CD4-positive, alpha-beta T cell treated with Interleukin-21 for 1 hour (primary cell): ENCODE measurements at regions not wholly inside any gene's neighbourhood (a gene's known extent, or its start where the extent isn't known, plus 50 kb on each side); places are given as distances from the start of the nearest gene placed in this dataset.

Experiments
- DNase-seq: peaks from one replicate; pipeline ENCODE4 v3.0.0-alpha.2; 2020

GRCh38 chr2:238585836-238586821 is 159.4 kb downstream of the ASB1 start:
- DNase-seq = no peak

- DNase-seq = no peak
Measured at GRCh38 chr2:238586931-238587775, 160.4 kb downstream of the ASB1 start.

GRCh38 chr2:238587776-238588660 is 161.3 kb downstream of the ASB1 start:
- no peak for DNase-seq

GRCh38 chr2:238589591-238590460 is 163.1 kb downstream of the ASB1 start:
- no peak for DNase-seq

- no peak for DNase-seq
Measured at GRCh38 chr2:238591732-238592131, 165.0 kb downstream of the ASB1 start.

GRCh38 chr2:238593236-238593635 is 166.5 kb downstream of the ASB1 start:
- DNase-seq = no peak

- no peak for DNase-seq
Measured at GRCh38 chr2:238593678-238594077, 167.0 kb downstream of the ASB1 start.

GRCh38 chr2:238594796-238595749 is 168.3 kb downstream of the ASB1 start:
- DNase-seq = no peak

GRCh38 chr2:238595750-238596570 is 169.2 kb downstream of the ASB1 start:
- no peak for DNase-seq

- DNase-seq = no peak
Measured at GRCh38 chr2:238596571-238597551, 170.1 kb downstream of the ASB1 start.

GRCh38 chr2:238597638-238598528 is 171.2 kb downstream of the ASB1 start:
- no peak for DNase-seq

- no peak for DNase-seq
Measured at GRCh38 chr2:238598802-238599530, 172.2 kb downstream of the ASB1 start.

GRCh38 chr2:238599549-238600505 is 173.1 kb downstream of the ASB1 start:
- DNase-seq = no peak

- no peak for DNase-seq
Measured at GRCh38 chr2:238600506-238601432, 174.0 kb downstream of the ASB1 start.
